Dermis blood vessel endothelial cell (primary cell): ENCODE measurements at regions not wholly inside any gene's neighbourhood (a gene's known extent, or its start where the extent isn't known, plus 50 kb on each side); places are given as distances from the start of the nearest gene placed in this dataset.
"Not testable (repeated sequence)": the region's sequence is repeated elsewhere in the genome, so short reads cannot be mapped to it uniquely, and the experiment has no call there.

Source experiments
- DNase-seq: peaks from one replicate; pipeline ENCODE4 v3.0.0; 2010

- DNase-seq, result peak; percentile 33
Observed at GRCh38 chr16:87117936-87118335, 199.3 kb downstream of the C16orf95 start.

GRCh38 chr16:87119168-87119567 is 198.0 kb downstream of the C16orf95 start:
- no peak for DNase-seq

- no peak for DNase-seq
Observed at GRCh38 chr16:87119748-87120147, 197.4 kb downstream of the C16orf95 start.

GRCh38 chr16:87121816-87122215 is 195.4 kb downstream of the C16orf95 start:
- no peak for DNase-seq

- DNase-seq, result no peak
Observed at GRCh38 chr16:87123356-87124001, 193.7 kb downstream of the C16orf95 start.

- DNase-seq, result not testable (repeated sequence)
Observed at GRCh38 chr16:87124405-87124804, 192.8 kb downstream of the C16orf95 start.

- no peak for DNase-seq
Observed at GRCh38 chr16:87125206-87126155, 191.7 kb downstream of the C16orf95 start.

- no peak for DNase-seq
Observed at GRCh38 chr16:87126403-87127025, 190.7 kb downstream of the C16orf95 start.

- DNase-seq, result peak; percentile 73
Observed at GRCh38 chr16:87127061-87127765, 190.0 kb downstream of the C16orf95 start.

- DNase-seq, result no peak
Observed at GRCh38 chr16:87127766-87128147, 189.4 kb downstream of the C16orf95 start.

GRCh38 chr16:87129771-87130170 is 187.4 kb downstream of the C16orf95 start:
- DNase-seq, result peak; percentile 35

GRCh38 chr16:87131061-87131995 is 185.9 kb downstream of the C16orf95 start:
- no peak for DNase-seq

GRCh38 chr16:87131996-87132345 is 185.2 kb downstream of the C16orf95 start:
- no peak for DNase-seq

- no peak for DNase-seq
Observed at GRCh38 chr16:87132361-87133014, 184.7 kb downstream of the C16orf95 start.

GRCh38 chr16:87133112-87133850 is 183.9 kb downstream of the C16orf95 start:
- no peak for DNase-seq

- no peak for DNase-seq
Observed at GRCh38 chr16:87133966-87134627, 183.1 kb downstream of the C16orf95 start.

- DNase-seq, result no peak
Observed at GRCh38 chr16:87134628-87134995, 182.6 kb downstream of the C16orf95 start.

GRCh38 chr16:87135246-87136030 is 181.8 kb downstream of the C16orf95 start:
- no peak for DNase-seq

- DNase-seq, result no peak
Observed at GRCh38 chr16:87138316-87138715, 178.9 kb downstream of the C16orf95 start.
